HEK293 (cell line): ENCODE measurements at regions not wholly inside any gene's neighbourhood (a gene's known extent, or its start where the extent isn't known, plus 50 kb on each side); places are given as distances from the start of the nearest gene placed in this dataset.

ENCODE experiments used
- CTCF ChIP-seq: fragments of 450-650 bp; formaldehyde crosslinking; IDR thresholded peaks from 2 replicates; pipeline ENCODE4 v1.5.1; 2016; ENCODE audit warnings: missing biosample characterization, missing genetic modification characterization
- ELK4 ChIP-seq: IDR thresholded peaks from 2 replicates; pipeline ENCODE4 v1.6.1; 2011; ENCODE audit warnings: mild to moderate bottlenecking, low read depth, low read length, borderline replicate concordance
- HOXA7 ChIP-seq: sonication (generic); formaldehyde crosslinking; IDR thresholded peaks from 2 replicates; pipeline ENCODE4 v1.8.1; 2022; ENCODE audit warnings: missing genetic modification reagents, borderline replicate concordance
- KLF8 ChIP-seq: fragments of 450-650 bp; formaldehyde crosslinking; IDR thresholded peaks from 2 replicates; pipeline ENCODE4 v1.5.1; 2016; ENCODE audit warnings: missing biosample characterization, missing genetic modification characterization
- PBX3 ChIP-seq: sonication (generic); formaldehyde crosslinking; IDR thresholded peaks from 2 replicates; pipeline ENCODE4 v1.8.1; 2022; ENCODE audit warnings: mild to moderate bottlenecking, moderate library complexity, missing genetic modification reagents
- PRDM1 ChIP-seq: fragments of 450-650 bp; formaldehyde crosslinking; IDR thresholded peaks from 2 replicates; pipeline ENCODE4; 2016; ENCODE audit warnings: missing biosample characterization, missing genetic modification characterization
- PRDM2 ChIP-seq: fragments of 450-650 bp; formaldehyde crosslinking; IDR thresholded peaks from 2 replicates; pipeline ENCODE4 v1.5.1; 2016; ENCODE audit warnings: missing biosample characterization, missing genetic modification characterization, borderline replicate concordance
- SETDB1 ChIP-seq: IDR thresholded peaks from one replicate; pipeline ENCODE4 v1.6.1; 2017; ENCODE audit warnings: mild to moderate bottlenecking, low read length, moderate library complexity, mixed read lengths; ENCODE audit not compliant: insufficient read length
- SP3 ChIP-seq: fragments of 450-650 bp; formaldehyde crosslinking; IDR thresholded peaks from 2 replicates; pipeline ENCODE4 v1.5.1; 2016; ENCODE audit warnings: missing biosample characterization, missing genetic modification characterization
- ZBTB8A ChIP-seq: fragments of 450-650 bp; formaldehyde crosslinking; IDR thresholded peaks from 2 replicates; pipeline ENCODE4 v1.5.1; 2016; ENCODE audit warnings: missing biosample characterization, missing genetic modification characterization
- ZFHX2 ChIP-seq: fragments of 450-650 bp; formaldehyde crosslinking; conservative IDR thresholded peaks from 2 replicates; pipeline ENCODE4 v1.5.1; 2016; ENCODE audit warnings: missing biosample characterization, missing genetic modification characterization
- ZIC2 ChIP-seq: fragments of 450-650 bp; formaldehyde crosslinking; IDR thresholded peaks from 2 replicates; pipeline ENCODE4 v1.5.1; 2016; ENCODE audit warnings: missing biosample characterization, missing genetic modification characterization
- ZNF140 ChIP-seq: fragments of 450-650 bp; formaldehyde crosslinking; IDR thresholded peaks from 2 replicates; pipeline ENCODE4 v1.5.1; 2016; ENCODE audit warnings: missing biosample characterization, missing genetic modification characterization
- ZNF18 ChIP-seq: fragments of 450-650 bp; formaldehyde crosslinking; IDR thresholded peaks from 2 replicates; pipeline ENCODE4 v1.5.1; 2016; ENCODE audit warnings: missing biosample characterization, missing genetic modification characterization
- ZNF223 ChIP-seq: fragments of 450-650 bp; formaldehyde crosslinking; IDR thresholded peaks from 2 replicates; pipeline ENCODE4 v1.5.1; 2016; ENCODE audit warnings: missing biosample characterization, missing genetic modification characterization
- ZNF302 ChIP-seq: fragments of 450-650 bp; formaldehyde crosslinking; IDR thresholded peaks from 2 replicates; pipeline ENCODE4 v1.5.1; 2016; ENCODE audit warnings: missing biosample characterization, missing genetic modification characterization, low read depth
- ZNF423 ChIP-seq: fragments of 450-650 bp; formaldehyde crosslinking; IDR thresholded peaks from 2 replicates; pipeline ENCODE4 v1.5.1; 2016; ENCODE audit warnings: missing biosample characterization, missing genetic modification characterization
- ZNF560 ChIP-seq: fragments of 450-650 bp; formaldehyde crosslinking; IDR thresholded peaks from 2 replicates; pipeline ENCODE4 v1.5.1; 2017; ENCODE audit warnings: missing biosample characterization, missing genetic modification characterization, borderline replicate concordance
- ZNF660 ChIP-seq: fragments of 450-650 bp; IDR thresholded peaks from 2 replicates; pipeline ENCODE4 v1.5.1; 2018; ENCODE audit warnings: missing biosample characterization, mild to moderate bottlenecking, missing genetic modification characterization
- ZNF830 ChIP-seq: fragments of 450-650 bp; IDR thresholded peaks from 2 replicates; pipeline ENCODE4 v1.5.0; 2018; ENCODE audit warnings: missing biosample characterization, missing genetic modification characterization, low read depth, mild to moderate bottlenecking, moderate library complexity
- TF ChIP-seq, protein P1 (sequence below): fragments of 450-650 bp; formaldehyde crosslinking; IDR thresholded peaks from 2 replicates; pipeline ENCODE4 v1.5.1; 2016; ENCODE audit warnings: missing biosample characterization, missing genetic modification characterization

DNA sequence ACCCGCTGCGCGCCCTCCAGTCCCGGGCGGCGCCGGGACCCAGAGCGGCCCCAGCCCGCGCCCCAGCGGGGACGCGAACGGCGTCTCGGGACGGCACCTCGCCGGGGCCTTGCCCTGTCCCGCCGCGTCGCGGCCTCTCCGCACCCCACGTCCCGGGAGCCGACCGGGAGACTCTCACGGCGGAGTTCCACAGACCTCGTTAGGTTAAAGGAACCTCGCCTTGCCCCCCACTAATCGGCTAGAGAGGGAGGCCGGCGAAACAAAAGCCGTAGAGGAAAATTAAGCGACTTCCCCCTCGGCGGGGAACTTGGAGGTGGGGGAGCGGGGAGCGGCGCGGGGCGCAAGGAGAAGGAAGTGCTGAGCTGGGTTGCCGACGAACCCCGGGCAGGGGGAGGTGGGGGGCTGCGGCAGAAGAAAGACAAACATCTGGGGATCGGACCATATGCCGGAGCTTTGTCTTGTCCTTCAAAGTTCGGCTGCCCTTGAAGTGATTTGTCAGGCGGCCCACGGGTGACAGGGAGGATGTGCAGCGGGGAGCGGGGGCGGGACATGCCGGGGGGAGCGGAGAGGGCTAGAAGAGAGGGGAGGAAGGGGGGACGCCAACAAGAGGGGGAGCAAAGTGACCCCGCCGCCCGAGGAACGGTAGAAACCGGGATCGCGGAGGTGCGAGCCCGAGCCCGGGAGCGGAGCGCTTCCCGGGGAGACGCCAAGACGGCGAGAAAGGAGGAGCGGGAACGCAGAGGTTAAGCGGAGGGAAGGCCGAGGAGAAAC is 120.0 kb upstream of the RRP15 start (continued):
- TF ChIP-seq PBX3 (CRISPR knock-in tag) (no peak), ZBTB8A (tag by site-specific recombination) (no peak), ZNF660 (tag by site-specific recombination) (no peak), ZNF18 (tag by site-specific recombination) (no peak), ZNF140 (no peak), SETDB1 (no peak), ZFHX2 (tag by site-specific recombination) (peak; percentile 41; the same call in 1 of the 2 replicates), SP3 (tag by site-specific recombination) (0 out of 2 replicates have a peak, but pooled peaks have one; percentile 15), HOXA7 (CRISPR knock-in tag) (no peak), ZNF830 (tag by site-specific recombination) (no peak), ZIC2 (tag by site-specific recombination) (no peak), PRDM2 (tag by site-specific recombination) (no peak), ZNF302 (no peak), ZNF560 (tag by site-specific recombination) (no peak), KLF8 (tag by site-specific recombination) (no peak), CTCF (tag by site-specific recombination) (no peak), ZNF223 (no peak), ELK4 (no peak), ZNF423 (tag by site-specific recombination) (no peak), PRDM1 (tag by site-specific recombination) (no peak)
- TF ChIP-seq, protein P1, sequence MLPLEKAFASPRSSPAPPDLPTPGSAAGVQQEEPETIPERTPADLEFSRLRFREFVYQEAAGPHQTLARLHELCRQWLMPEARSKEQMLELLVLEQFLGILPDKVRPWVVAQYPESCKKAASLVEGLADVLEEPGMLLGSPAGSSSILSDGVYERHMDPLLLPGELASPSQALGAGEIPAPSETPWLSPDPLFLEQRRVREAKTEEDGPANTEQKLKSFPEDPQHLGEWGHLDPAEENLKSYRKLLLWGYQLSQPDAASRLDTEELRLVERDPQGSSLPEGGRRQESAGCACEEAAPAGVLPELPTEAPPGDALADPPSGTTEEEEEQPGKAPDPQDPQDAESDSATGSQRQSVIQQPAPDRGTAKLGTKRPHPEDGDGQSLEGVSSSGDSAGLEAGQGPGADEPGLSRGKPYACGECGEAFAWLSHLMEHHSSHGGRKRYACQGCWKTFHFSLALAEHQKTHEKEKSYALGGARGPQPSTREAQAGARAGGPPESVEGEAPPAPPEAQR (tag by site-specific recombination) = no peak
